GM12864 (cell line): ENCODE measurements at regions not wholly inside any gene's neighbourhood (a gene's known extent, or its start where the extent isn't known, plus 50 kb on each side); places are given as distances from the start of the nearest gene placed in this dataset.
A peak's percentile ranks its signal among the peaks of the same experiment; 100 is the strongest.
"Not testable (repeated sequence)": the region's sequence is repeated elsewhere in the genome, so short reads cannot be mapped to it uniquely, and the experiment has no call there.

Source experiments
- DNase-seq: peaks from one replicate; pipeline ENCODE4 v3.0.0-alpha.2; 2011; ENCODE audit warnings: low read depth
- H3K4me3 ChIP-seq: 2 replicates; pipeline ENCODE4 v1.5.1; 2011; ENCODE audit warnings: mild to moderate bottlenecking, low read depth, low read length, control low read depth
- CTCF ChIP-seq: IDR thresholded peaks from 2 replicates; pipeline ENCODE4 v1.5.1; 2011; ENCODE audit warnings: low read depth, mild to moderate bottlenecking, moderate library complexity, low read length, control low read depth, inconsistent platforms; ENCODE audit errors: missing control alignments

- DNase-seq: no peak
- no peak overlapping the region for H3K4me3 ChIP-seq
- no peak for TF ChIP-seq CTCF
Observed at GRCh38 chrX:34341258-34341657, 209.1 kb upstream of the FAM47A start.

- no peak overlapping the region for H3K4me3 ChIP-seq
- no peak for DNase-seq
- TF ChIP-seq CTCF: no peak
Observed at GRCh38 chrX:34338046-34338445, 205.9 kb upstream of the FAM47A start.

GRCh38 chrX:34335376-34335775 lies 203.3 kb upstream of the FAM47A start:
- not testable (repeated sequence) for H3K4me3 ChIP-seq, DNase-seq

GRCh38 chrX:34332334-34332733 lies 200.2 kb upstream of the FAM47A start:
- no peak overlapping the region for H3K4me3 ChIP-seq
- DNase-seq: no peak
- no peak for TF ChIP-seq CTCF

GRCh38 chrX:34325460-34325859 lies 193.3 kb upstream of the FAM47A start:
- TF ChIP-seq CTCF: no peak
- H3K4me3 ChIP-seq: no peak overlapping the region
- no peak for DNase-seq

GRCh38 chrX:34320424-34320823 lies 188.3 kb upstream of the FAM47A start:
- not testable (repeated sequence) for H3K4me3 ChIP-seq, DNase-seq

GRCh38 chrX:34300871-34301270 lies 168.8 kb upstream of the FAM47A start:
- peak; percentile 0 for DNase-seq
- H3K4me3 ChIP-seq: no peak overlapping the region
- TF ChIP-seq CTCF: peak; percentile 24

GRCh38 chrX:34299451-34299967 lies 167.4 kb upstream of the FAM47A start:
- H3K4me3 ChIP-seq: no peak overlapping the region
- no peak for DNase-seq
- TF ChIP-seq CTCF: no peak
